IMR-90 (cell line): ENCODE measurements at regions not wholly inside any gene's neighbourhood (a gene's known extent, or its start where the extent isn't known, plus 50 kb on each side); places are given as distances from the start of the nearest gene placed in this dataset.

Source experiments
- ATAC-seq: fragments of 200-7000 bp; cut with Tn5 transposase; 2 replicates; pipeline ENCODE4 v1.9.1; 2020; ENCODE audit warnings: low read depth, mild to moderate bottlenecking, moderate library complexity
- BruUV-seq: library from RNA; stranded (reverse); fragments of 400-500 nt; replicated peaks from 2 replicates; lab custom pipeline; 2021; lab: Mats Ljungman, UMichigan
- CTCF ChIA-PET: fragments of 300-600 bp; formaldehyde crosslinking; extraction: SDS; loops from one replicate; lab custom pipeline; 2021; ENCODE audit warnings: antibody characterized with exemption; lab: Yijun Ruan, JAX
- POLR2A ChIA-PET: fragments of 300-600 bp; sonication (Branson Sonifier 250); formaldehyde crosslinking; loops from one replicate; lab custom pipeline; 2022; ENCODE audit warnings: antibody characterized with exemption; ENCODE audit not compliant: unreplicated experiment; lab: Charles Lee
- DNase-seq: peaks from one replicate; pipeline ENCODE4 v3.0.0; 2013
- H2AFZ ChIP-seq: replicated peaks from 2 replicates; pipeline ENCODE3; 2013; ENCODE audit warnings: low read length, mild to moderate bottlenecking; ENCODE audit not compliant: poor library complexity
- H2AK5ac ChIP-seq: 2 replicates; pipeline ENCODE4 v1.6.1; 2013; ENCODE audit warnings: low read depth, low read length, inconsistent platforms
- H2AK9ac ChIP-seq: replicated peaks from 2 replicates; pipeline ENCODE3; 2013; ENCODE audit warnings: mild to moderate bottlenecking, low read depth, low read length, moderate library complexity; ENCODE audit not compliant: poor library complexity
- H2BK120ac ChIP-seq: 2 replicates; pipeline ENCODE4 v1.6.1; 2013; ENCODE audit warnings: low read depth, low read length, inconsistent platforms
- H2BK15ac ChIP-seq: 3 replicates; pipeline ENCODE4 v1.6.1; 2013; ENCODE audit warnings: low read depth, low read length, inconsistent platforms
- H2BK20ac ChIP-seq: 2 replicates; pipeline ENCODE4 v1.6.1; 2013; ENCODE audit warnings: low read depth, mild to moderate bottlenecking, inconsistent platforms, low read length, moderate library complexity
- H2BK5ac ChIP-seq: 2 replicates; pipeline ENCODE4 v1.6.1; 2013; ENCODE audit warnings: mild to moderate bottlenecking, low read depth, low read length, inconsistent platforms; ENCODE audit not compliant: poor library complexity, severe bottlenecking
- H3K14ac ChIP-seq: replicated peaks from 2 replicates; pipeline ENCODE4 v1.6.1; 2013; ENCODE audit warnings: low read depth, low read length, inconsistent platforms
- H3K18ac ChIP-seq: 2 replicates; pipeline ENCODE4 v1.6.1; 2013; ENCODE audit warnings: low read depth, low read length, control low read depth
- H3K23ac ChIP-seq: 2 replicates; pipeline ENCODE4 v1.6.1; 2013; ENCODE audit warnings: low read depth, low read length, inconsistent platforms
- H3K27ac ChIP-seq: 2 replicates; pipeline ENCODE4 v1.5.1; 2013; ENCODE audit warnings: mild to moderate bottlenecking, control low read depth, low read length; ENCODE audit not compliant: insufficient read depth
- H3K27me3 ChIP-seq: 2 replicates; pipeline ENCODE4 v1.6.1; 2013; ENCODE audit warnings: low read length; ENCODE audit not compliant: control insufficient read depth, insufficient read depth
- H3K36me3 ChIP-seq: 2 replicates; pipeline ENCODE4 v1.6.1; 2013; ENCODE audit warnings: low read length, mixed read lengths; ENCODE audit not compliant: control insufficient read depth, insufficient read depth
- H3K4ac ChIP-seq: 2 replicates; pipeline ENCODE4 v1.6.1; 2013; ENCODE audit warnings: low read depth, low read length, inconsistent platforms
- H3K4me1 ChIP-seq: 2 replicates; pipeline ENCODE4 v1.6.1; 2013; ENCODE audit warnings: low read length, mixed read lengths; ENCODE audit not compliant: control insufficient read depth, insufficient read depth
- H3K4me2 ChIP-seq: 2 replicates; pipeline ENCODE4 v1.6.1; 2013; ENCODE audit warnings: low read depth, mild to moderate bottlenecking, control low read depth, low read length, moderate library complexity
- H3K4me3 ChIP-seq: 2 replicates; pipeline ENCODE4 v1.5.1; 2013; ENCODE audit warnings: low read depth, mild to moderate bottlenecking, control low read depth, low read length, moderate library complexity; ENCODE audit not compliant: insufficient read depth
- H3K56ac ChIP-seq: 2 replicates; pipeline ENCODE4 v1.6.1; 2013; ENCODE audit warnings: low read length, inconsistent platforms; ENCODE audit not compliant: insufficient read depth; ENCODE audit errors: extremely low read depth
- H3K79me1 ChIP-seq, 2 experiments: 2 replicates each; pipeline ENCODE4 v1.6.1; 2013; ENCODE audit warnings: low read length in 2 of 2, inconsistent platforms in 1 of 2, low read depth in 1 of 2
- H3K9ac ChIP-seq: 2 replicates; pipeline ENCODE4 v1.6.1; 2013; ENCODE audit warnings: low read depth, low read length, control low read depth
- H3K9me1 ChIP-seq: 2 replicates; pipeline ENCODE4 v1.6.1; 2013; ENCODE audit warnings: low read length, inconsistent platforms; ENCODE audit not compliant: insufficient read depth
- H3K9me3 ChIP-seq: 2 replicates; pipeline ENCODE4 v1.6.1; 2013; ENCODE audit warnings: low read length; ENCODE audit not compliant: control insufficient read depth, insufficient read depth
- H4K20me1 ChIP-seq: 2 replicates; pipeline ENCODE4 v1.6.1; 2013; ENCODE audit warnings: low read length, inconsistent platforms; ENCODE audit not compliant: insufficient read depth
- H4K5ac ChIP-seq: 2 replicates; pipeline ENCODE4 v1.6.1; 2013; ENCODE audit warnings: mild to moderate bottlenecking, low read depth, low read length, control low read depth
- H4K8ac ChIP-seq, 2 experiments: 2 replicates each; pipeline ENCODE4 v1.6.1; 2013; ENCODE audit warnings: low read depth in 2 of 2, low read length in 2 of 2, control low read depth in 1 of 2, inconsistent platforms in 1 of 2
- H4K91ac ChIP-seq: 2 replicates; pipeline ENCODE4 v1.6.1; 2013; ENCODE audit warnings: low read depth, low read length, inconsistent platforms; ENCODE audit not compliant: insufficient read depth
- BHLHE40 ChIP-seq: fragments of 150-350 bp; IDR thresholded peaks from 2 replicates; pipeline ENCODE4 v1.6.1; 2016; ENCODE audit warnings: mild to moderate bottlenecking, low read depth, low read length
- NFE2L2 ChIP-seq: fragments of 150-350 bp; IDR thresholded peaks from 2 replicates; pipeline ENCODE4 v1.6.1; 2016; ENCODE audit warnings: low read depth, mild to moderate bottlenecking, low read length
- RAD21 ChIP-seq: IDR thresholded peaks from 2 replicates; pipeline ENCODE4 v1.6.1; 2012; ENCODE audit warnings: low read length, improper control_type of control experiment
- RCOR1 ChIP-seq: IDR thresholded peaks from 2 replicates; pipeline ENCODE4 v1.6.1; 2012; ENCODE audit warnings: mild to moderate bottlenecking, low read length, improper control_type of control experiment; ENCODE audit not compliant: insufficient replicate concordance
- RFX5 ChIP-seq: IDR thresholded peaks from 2 replicates; pipeline ENCODE4 v1.8.0; 2012; ENCODE audit warnings: low read depth, mild to moderate bottlenecking, low read length, moderate library complexity
- WGBS, 2 experiments: methylation state at CpG; one replicate each; pipeline versions ENCODE4 v1.1.5 to v1.1.7; 2013; ENCODE audit warnings: missing lambda C conversion rate in 2 of 2; ENCODE audit not compliant: insufficient read length in 1 of 2; ENCODE audit errors: extremely low coverage in 2 of 2; 5-methylcytosine and 5-hydroxymethylcytosine counted together
- dilution Hi-C: fragments of 300-500 bp; cut with HindIII; formaldehyde crosslinking; loops from one replicate; pipeline ENCODE4 v1.14.3; 2018; ENCODE audit warnings: low sequenced_read_pairs; ENCODE audit not compliant: unreplicated experiment
- in situ Hi-C: fragments of 300-500 bp; cut with MboI; formaldehyde crosslinking; loops from 3 replicates; pipeline ENCODE4 v1.14.3; 2019; ENCODE audit warnings: low sequenced_read_pairs, inconsistent platforms, mixed read lengths
- intact Hi-C: fragments of 100-400 bp; cut with micrococcal nuclease; formaldehyde crosslinking; loops from 2 replicates; pipeline ENCODE4 v1.10.0; 2022
- TF ChIP-seq, protein P1 (sequence below): conservative IDR thresholded peaks from 2 replicates; pipeline ENCODE4 v1.5.1; 2012; ENCODE audit warnings: mild to moderate bottlenecking, low read depth, low read length, improper control_type of control experiment
- TF ChIP-seq, protein P2 (sequence below): fragments of 150-350 bp; IDR thresholded peaks from 2 replicates; pipeline ENCODE4 v1.6.1; 2016; ENCODE audit warnings: low read depth, mild to moderate bottlenecking, low read length, moderate library complexity, borderline replicate concordance

DNA sequence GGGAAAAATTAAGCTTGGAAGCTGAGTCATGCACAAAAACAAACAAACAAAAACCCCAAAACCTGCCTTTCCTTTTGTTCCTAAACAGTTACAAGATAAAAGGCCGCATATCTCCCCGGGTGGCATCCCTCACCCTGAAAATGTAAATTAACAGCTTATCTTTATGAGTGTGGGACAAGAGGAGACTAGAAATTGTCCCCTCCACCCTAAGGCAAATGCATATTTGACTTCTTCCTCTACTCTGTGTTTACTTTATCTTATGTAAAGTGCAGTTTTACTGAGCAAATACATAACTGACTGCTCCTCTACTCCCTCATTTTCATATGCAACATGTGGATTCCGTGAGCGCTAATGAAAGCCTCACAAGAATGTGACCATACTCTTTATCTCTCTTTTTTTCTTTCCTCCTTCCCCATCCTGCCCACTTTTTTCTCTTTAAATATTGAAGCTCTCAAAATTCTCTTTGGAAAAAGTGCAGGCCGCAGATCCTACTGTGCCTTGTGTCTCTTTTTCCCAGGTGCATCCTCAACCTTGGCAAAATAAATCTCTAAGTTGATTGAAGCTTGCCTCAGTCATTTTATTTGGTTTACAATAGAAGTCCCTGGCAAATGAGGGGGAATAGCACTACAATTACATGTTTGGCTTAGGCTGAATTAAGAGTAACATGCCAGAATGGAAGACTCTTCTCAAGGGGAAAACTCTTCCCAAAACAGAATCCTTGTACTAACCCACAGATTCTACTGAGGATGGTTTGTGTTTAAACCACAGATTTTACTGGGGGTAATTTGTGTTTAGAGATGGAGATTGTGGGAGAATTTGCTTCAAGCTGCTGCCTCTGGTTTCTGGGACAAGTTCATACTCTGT, 72.7 kb upstream of the WDR72 start:
- intact Hi-C loops (no loop called here), in situ Hi-C loops (no loop called here), dilution Hi-C loops (no loop called here)
- Histone ChIP-seq H3K4ac (no peak overlapping the region), H3K56ac (no peak overlapping the region), H3K18ac (no peak overlapping the region), H2AK9ac (no peak overlapping the region), H3K4me1 (no peaks in the 10 kb centered on the region), H2BK20ac (no peak overlapping the region), H3K27me3 (no peaks in the 10 kb centered on the region), H3K23ac (no peak overlapping the region), H3K9ac (no peak overlapping the region), H3K9me1 (no peaks in the 10 kb centered on the region), H3K9me3 (peaks cover 3% of the 10 kb centered on the region; the same call in 1 of the 2 replicates), H4K91ac (no peak overlapping the region), H2AFZ (no peak overlapping the region), H3K79me1 (no peaks in the 10 kb centered on the region), H3K4me2 (no peak overlapping the region), H2AK5ac (no peak overlapping the region), H3K27ac (no peak overlapping the region), H2BK5ac (no peak overlapping the region), H2BK15ac (no peak overlapping the region), H3K4me3 (no peak overlapping the region), H2BK120ac (no peak overlapping the region), H4K8ac (no peak overlapping the region), H4K20me1 (no peaks in the 10 kb centered on the region), H4K5ac (no peak overlapping the region), H3K14ac (no peak overlapping the region), H3K36me3 (no peaks in the 10 kb centered on the region)
- DNase-seq: no peak
- no peak for ATAC-seq
- BruUV-seq: no TSS peak
- TF ChIP-seq, protein P1, sequence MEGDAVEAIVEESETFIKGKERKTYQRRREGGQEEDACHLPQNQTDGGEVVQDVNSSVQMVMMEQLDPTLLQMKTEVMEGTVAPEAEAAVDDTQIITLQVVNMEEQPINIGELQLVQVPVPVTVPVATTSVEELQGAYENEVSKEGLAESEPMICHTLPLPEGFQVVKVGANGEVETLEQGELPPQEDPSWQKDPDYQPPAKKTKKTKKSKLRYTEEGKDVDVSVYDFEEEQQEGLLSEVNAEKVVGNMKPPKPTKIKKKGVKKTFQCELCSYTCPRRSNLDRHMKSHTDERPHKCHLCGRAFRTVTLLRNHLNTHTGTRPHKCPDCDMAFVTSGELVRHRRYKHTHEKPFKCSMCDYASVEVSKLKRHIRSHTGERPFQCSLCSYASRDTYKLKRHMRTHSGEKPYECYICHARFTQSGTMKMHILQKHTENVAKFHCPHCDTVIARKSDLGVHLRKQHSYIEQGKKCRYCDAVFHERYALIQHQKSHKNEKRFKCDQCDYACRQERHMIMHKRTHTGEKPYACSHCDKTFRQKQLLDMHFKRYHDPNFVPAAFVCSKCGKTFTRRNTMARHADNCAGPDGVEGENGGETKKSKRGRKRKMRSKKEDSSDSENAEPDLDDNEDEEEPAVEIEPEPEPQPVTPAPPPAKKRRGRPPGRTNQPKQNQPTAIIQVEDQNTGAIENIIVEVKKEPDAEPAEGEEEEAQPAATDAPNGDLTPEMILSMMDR: no peak
- no peak for TF ChIP-seq RFX5
- no peak for TF ChIP-seq RAD21
- TF ChIP-seq NFE2L2: no peak
- no peak for TF ChIP-seq RCOR1
- TF ChIP-seq, protein P2, sequence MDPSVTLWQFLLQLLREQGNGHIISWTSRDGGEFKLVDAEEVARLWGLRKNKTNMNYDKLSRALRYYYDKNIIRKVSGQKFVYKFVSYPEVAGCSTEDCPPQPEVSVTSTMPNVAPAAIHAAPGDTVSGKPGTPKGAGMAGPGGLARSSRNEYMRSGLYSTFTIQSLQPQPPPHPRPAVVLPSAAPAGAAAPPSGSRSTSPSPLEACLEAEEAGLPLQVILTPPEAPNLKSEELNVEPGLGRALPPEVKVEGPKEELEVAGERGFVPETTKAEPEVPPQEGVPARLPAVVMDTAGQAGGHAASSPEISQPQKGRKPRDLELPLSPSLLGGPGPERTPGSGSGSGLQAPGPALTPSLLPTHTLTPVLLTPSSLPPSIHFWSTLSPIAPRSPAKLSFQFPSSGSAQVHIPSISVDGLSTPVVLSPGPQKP: no peak
- TF ChIP-seq BHLHE40: no peak
- ChIA-PET POLR2A (no interaction called here), CTCF (no interaction called here)
- 80% methylated on average over 2 of the region's 5 CpGs; no CpG with 5 or more reads in 1 of the 2 experiments for WGBS, 2 experiments
